ENCODE measurements at regions not wholly inside any gene's neighbourhood (a gene's known extent, or its start where the extent isn't known, plus 50 kb on each side); places are given as distances from the start of the nearest gene placed in this dataset.
"Not testable (repeated sequence)": the region's sequence is repeated elsewhere in the genome, so short reads cannot be mapped to it uniquely, and the experiment has no call there.

- TF ChIP-seq BHLHE40 (IDR thresholded peaks at IDR 0.05; ENCODE audit: borderline replicate concordance); FOXM1 (IDR thresholded peaks at IDR 0.05; ENCODE audit: borderline replicate concordance); NFRKB (IDR thresholded peaks at IDR 0.05); FOXA1 (IDR thresholded peaks at IDR 0.05); HDGF (IDR thresholded peaks at IDR 0.05; ENCODE audit: borderline replicate concordance): not testable (repeated sequence)
These were observed 69.6 kb upstream of the CCDC6 start for GRCh38 chr10:59975918-59976317.

Data from HEK293T (cell line).